Neural progenitor cell (in vitro differentiated cells): ENCODE measurements at regions not wholly inside any gene's neighbourhood (a gene's known extent, or its start where the extent isn't known, plus 50 kb on each side); places are given as distances from the start of the nearest gene placed in this dataset.

ENCODE experiments used
- EZH2phosphoT487 ChIP-seq: fragments of 200-600 bp; sonication (generic); IDR thresholded peaks from 2 replicates; pipeline ENCODE4 v1.6.1; 2017; ENCODE audit warnings: antibody characterized with exemption
- TF ChIP-seq, protein P1 (sequence below): fragments of 200-600 bp; sonication (generic); IDR thresholded peaks from 2 replicates; pipeline ENCODE4 v1.5.1; 2017; ENCODE audit warnings: antibody characterized with exemption, mild to moderate bottlenecking

DNA sequence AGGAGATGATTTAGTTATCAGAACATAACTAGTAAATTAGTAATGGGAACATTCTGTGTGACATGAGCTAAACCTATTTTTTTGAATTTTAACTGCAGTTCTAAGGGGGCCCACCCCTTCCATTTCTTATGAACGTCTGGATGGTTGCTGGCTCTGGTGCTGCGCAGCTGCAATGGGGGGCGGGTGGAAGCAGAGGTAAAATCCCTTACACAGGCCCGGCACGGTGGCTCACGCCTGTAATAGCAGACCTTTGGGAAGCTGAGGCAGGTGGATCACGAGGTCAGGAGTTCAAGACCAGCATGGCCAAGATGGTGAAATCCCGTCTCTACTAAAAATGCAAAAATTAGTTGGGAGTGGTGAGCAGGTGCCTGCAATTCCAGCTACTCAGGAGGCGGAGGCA is 151.5 kb downstream of the GALR1 start:
- TF ChIP-seq EZH2phosphoT487: no peak
- TF ChIP-seq, protein P1, sequence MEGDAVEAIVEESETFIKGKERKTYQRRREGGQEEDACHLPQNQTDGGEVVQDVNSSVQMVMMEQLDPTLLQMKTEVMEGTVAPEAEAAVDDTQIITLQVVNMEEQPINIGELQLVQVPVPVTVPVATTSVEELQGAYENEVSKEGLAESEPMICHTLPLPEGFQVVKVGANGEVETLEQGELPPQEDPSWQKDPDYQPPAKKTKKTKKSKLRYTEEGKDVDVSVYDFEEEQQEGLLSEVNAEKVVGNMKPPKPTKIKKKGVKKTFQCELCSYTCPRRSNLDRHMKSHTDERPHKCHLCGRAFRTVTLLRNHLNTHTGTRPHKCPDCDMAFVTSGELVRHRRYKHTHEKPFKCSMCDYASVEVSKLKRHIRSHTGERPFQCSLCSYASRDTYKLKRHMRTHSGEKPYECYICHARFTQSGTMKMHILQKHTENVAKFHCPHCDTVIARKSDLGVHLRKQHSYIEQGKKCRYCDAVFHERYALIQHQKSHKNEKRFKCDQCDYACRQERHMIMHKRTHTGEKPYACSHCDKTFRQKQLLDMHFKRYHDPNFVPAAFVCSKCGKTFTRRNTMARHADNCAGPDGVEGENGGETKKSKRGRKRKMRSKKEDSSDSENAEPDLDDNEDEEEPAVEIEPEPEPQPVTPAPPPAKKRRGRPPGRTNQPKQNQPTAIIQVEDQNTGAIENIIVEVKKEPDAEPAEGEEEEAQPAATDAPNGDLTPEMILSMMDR: no peak
